ENCODE measurements at regions not wholly inside any gene's neighbourhood (a gene's known extent, or its start where the extent isn't known, plus 50 kb on each side); places are given as distances from the start of the nearest gene placed in this dataset.

DNA sequence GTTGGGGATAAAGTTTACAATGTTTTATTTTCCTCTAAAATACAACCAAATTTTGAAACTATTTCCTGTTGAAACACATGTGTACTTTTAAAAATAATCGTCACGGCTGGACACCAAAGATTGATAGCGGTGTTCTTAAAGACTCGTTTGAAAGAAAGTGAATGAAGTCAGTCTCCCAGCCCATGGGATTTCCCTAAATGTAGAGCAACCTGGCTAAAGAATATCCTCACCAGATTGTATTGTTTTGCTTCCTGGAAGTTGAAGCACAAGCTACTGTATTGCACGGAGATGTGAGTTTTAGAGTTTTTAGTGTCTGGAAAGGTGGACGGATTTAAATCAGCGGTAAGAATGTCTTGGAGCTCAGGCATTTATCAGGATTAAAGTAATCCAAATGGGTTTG is 189.5 kb downstream of the THBS2 start (continued):
- no peak for TF ChIP-seq GABPA (IDR thresholded peaks at IDR 0.05 in 1 of 2, conservative IDR thresholded peaks at IDR 0.05 in 1 of 2)
- TF ChIP-seq, protein P1, sequence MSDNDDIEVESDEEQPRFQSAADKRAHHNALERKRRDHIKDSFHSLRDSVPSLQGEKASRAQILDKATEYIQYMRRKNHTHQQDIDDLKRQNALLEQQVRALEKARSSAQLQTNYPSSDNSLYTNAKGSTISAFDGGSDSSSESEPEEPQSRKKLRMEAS (IDR thresholded peaks at IDR 0.05), result no peak
- no peak for TF ChIP-seq YY1 (IDR thresholded peaks at IDR 0.05)
- no peak for TF ChIP-seq NR2F2 (IDR thresholded peaks at IDR 0.05)
- TF ChIP-seq RAD21 (IDR thresholded peaks at IDR 0.05), result no peak
- TF ChIP-seq ZBTB33 (IDR thresholded peaks at IDR 0.05), result no peak

DNA sequence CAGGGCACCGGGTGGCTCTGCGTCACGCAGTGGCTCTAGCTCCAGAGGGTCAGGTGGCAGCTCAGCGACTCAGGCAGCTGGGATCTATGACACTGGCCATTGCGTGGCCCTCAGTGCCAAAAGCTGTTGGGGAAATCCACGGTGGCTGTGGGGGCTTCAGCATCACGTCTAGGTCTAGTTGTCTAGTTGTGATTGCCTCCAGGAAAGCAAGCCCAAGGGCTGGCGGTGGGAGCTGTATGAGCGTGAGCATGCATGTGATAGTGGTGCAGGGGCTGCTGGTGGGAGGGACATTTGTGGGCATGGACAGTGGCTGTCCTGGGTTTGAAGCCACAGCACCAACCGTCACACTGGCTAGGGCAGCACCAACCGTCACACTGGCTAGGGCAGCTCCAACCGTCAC is 191.4 kb downstream of the THBS2 start:
- 91% methylated on average over 12 of the region's 12 CpGs for WGBS
- no peak overlapping the region for H3K27ac ChIP-seq (ENCODE audit: low read depth in 1 of 2, low read length in 2 of 2)
- H3K36me3 ChIP-seq (ENCODE audit: control insufficient read depth in 4 of 4, insufficient read depth in 3 of 4, low read depth in 1 of 4, low read length in 3 of 4), result no peaks in the 10 kb centered on the region
- H3K9ac ChIP-seq (ENCODE audit: low read depth in 1 of 2, low read length in 2 of 2), result no peak overlapping the region
- peaks cover 0 to 2% (median 0%) of the 10 kb centered on the region in 4 donors for H3K27me3 ChIP-seq (ENCODE audit: control insufficient read depth in 4 of 4, insufficient read depth in 4 of 4, low read length in 3 of 4)
- no peak for DNase-seq (ENCODE audit: low spot score)
- no peak overlapping the region for H3K4me3 ChIP-seq (ENCODE audit: low read depth in 1 of 3, low read length in 3 of 3)
- TF ChIP-seq HNF4A (conservative IDR thresholded peaks at IDR 0.05) (no peak), TAF1 (conservative IDR thresholded peaks at IDR 0.05) (no peak), RXRA (IDR thresholded peaks at IDR 0.05) (no peak), EGR1 (IDR thresholded peaks at IDR 0.05; ENCODE audit: low read depth in 2 of 2) (no peak), GABPA (IDR thresholded peaks at IDR 0.05 in 1 of 2, conservative IDR thresholded peaks at IDR 0.05 in 1 of 2) (no peak), NR2F2 (IDR thresholded peaks at IDR 0.05) (no peak), SP1 (IDR thresholded peaks at IDR 0.05) (no peak), FOXA2 (IDR thresholded peaks at IDR 0.05) (no peak), REST (IDR thresholded peaks at IDR 0.05) (no peak), JUND (IDR thresholded peaks at IDR 0.05) (no peak), CTCF (IDR thresholded peaks at IDR 0.05; ENCODE audit: low read depth, low read length, missing input control) (no peak), YY1 (IDR thresholded peaks at IDR 0.05) (no peak), RAD21 (IDR thresholded peaks at IDR 0.05) (no peak), HNF4G (IDR thresholded peaks at IDR 0.05) (no peak), ZBTB33 (IDR thresholded peaks at IDR 0.05) (no peak), FOXA1 (IDR thresholded peaks at IDR 0.05) (no peak)
- TF ChIP-seq, protein P1 (IDR thresholded peaks at IDR 0.05), result no peak
- TF ChIP-seq, protein P2, sequence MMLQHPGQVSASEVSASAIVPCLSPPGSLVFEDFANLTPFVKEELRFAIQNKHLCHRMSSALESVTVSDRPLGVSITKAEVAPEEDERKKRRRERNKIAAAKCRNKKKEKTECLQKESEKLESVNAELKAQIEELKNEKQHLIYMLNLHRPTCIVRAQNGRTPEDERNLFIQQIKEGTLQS (IDR thresholded peaks at IDR 0.05), result no peak
- H3K9me3 ChIP-seq (ENCODE audit: control insufficient read depth in 4 of 4, low read length in 3 of 4), result peaks cover 0 to 5% (median 2%) of the 10 kb centered on the region in 4 donors
- H3K4me1 ChIP-seq (ENCODE audit: control insufficient read depth in 4 of 4, insufficient read depth in 4 of 4, low read length in 3 of 4), result no peaks in the 10 kb centered on the region

All from liver (tissue), 8 donors.